H1 (cell line): ENCODE measurements at regions not wholly inside any gene's neighbourhood (a gene's known extent, or its start where the extent isn't known, plus 50 kb on each side); places are given as distances from the start of the nearest gene placed in this dataset.

Source experiments
- CTCF ChIA-PET: fragments of 300-600 bp; sonication (Branson Sonifier 250); formaldehyde crosslinking; loops from one replicate; lab custom pipeline; 2021; ENCODE audit not compliant: partially characterized antibody; lab: Charles Lee
- POLR2A ChIA-PET: fragments of 300-600 bp; sonication (Branson Sonifier 250); formaldehyde crosslinking; loops from one replicate; lab custom pipeline; 2021; ENCODE audit warnings: inconsistent platforms; ENCODE audit not compliant: partially characterized antibody; lab: Charles Lee
- DNase-seq, 2 experiments: peaks; one replicate each; pipeline versions ENCODE4 v3.0.0 to v3.0.0-alpha.2; 2010 to 2022; ENCODE audit warnings: low spot score in 2 of 2, low read depth in 1 of 2, mixed read lengths in 1 of 2
- FAIRE-seq: peaks from 2 replicates; lab custom pipeline; 2011; peaks lifted over from hg19 to GRCh38; lab: Jason Lieb, UNC
- H2AFZ ChIP-seq: 2 replicates; pipeline ENCODE4 v1.8.1; 2012; ENCODE audit warnings: low read length, inconsistent platforms
- H2AK5ac ChIP-seq: 2 replicates; pipeline ENCODE4 v1.6.1; 2013; ENCODE audit warnings: low read depth, low read length
- H2BK120ac ChIP-seq: replicated peaks from 2 replicates; pipeline ENCODE3; 2013; ENCODE audit warnings: low read depth, low read length, inconsistent platforms
- H2BK12ac ChIP-seq: 2 replicates; pipeline ENCODE4 v1.6.1; 2013; ENCODE audit warnings: low read depth, low read length
- H2BK15ac ChIP-seq: 2 replicates; pipeline ENCODE4 v1.6.1; 2013; ENCODE audit warnings: low read length
- H2BK20ac ChIP-seq: 2 replicates; pipeline ENCODE4 v1.6.1; 2013; ENCODE audit warnings: low read length
- H2BK5ac ChIP-seq: 2 replicates; pipeline ENCODE4 v1.6.1; 2013; ENCODE audit warnings: low read depth, low read length
- H3K14ac ChIP-seq: 2 replicates; pipeline ENCODE4 v1.6.1; 2013; ENCODE audit warnings: inconsistent platforms; ENCODE audit not compliant: insufficient read length
- H3K18ac ChIP-seq: 2 replicates; pipeline ENCODE4 v1.6.1; 2013; ENCODE audit warnings: low read length; ENCODE audit errors: extremely low read depth
- H3K23ac ChIP-seq: 2 replicates; pipeline ENCODE4 v1.6.1; 2013; ENCODE audit warnings: inconsistent platforms; ENCODE audit not compliant: insufficient read length
- H3K23me2 ChIP-seq: 2 replicates; pipeline ENCODE4 v1.6.1; 2013; ENCODE audit warnings: low read depth, low read length
- H3K27ac ChIP-seq: 2 replicates; pipeline ENCODE4 v1.6.1; 2011; ENCODE audit warnings: low read depth, low read length, inconsistent platforms
- H3K27me3 ChIP-seq, 4 experiments: replicated peaks in 1 of 4; 1 replicate in 1 of 4; 2 replicates in 3 of 4; pipeline versions ENCODE4 v1.6.1 to v1.8.1; 2011 to 2013; ENCODE audit warnings: low read length in 3 of 4, mild to moderate bottlenecking in 3 of 4, inconsistent platforms in 2 of 4, mixed read lengths in 2 of 4, moderate library complexity in 1 of 4; ENCODE audit not compliant: control insufficient read depth in 3 of 4, insufficient read depth in 3 of 4; ENCODE audit errors: extremely low read depth in 1 of 4
- H3K36me3 ChIP-seq, 4 experiments: 2 replicates each; pipeline versions ENCODE4 v1.6.1 to v1.8.1; 2011 to 2013; ENCODE audit warnings: mild to moderate bottlenecking in 4 of 4, low read length in 3 of 4, moderate library complexity in 2 of 4, control low read depth in 1 of 4, inconsistent platforms in 1 of 4; ENCODE audit not compliant: insufficient read depth in 4 of 4, control insufficient read depth in 2 of 4
- H3K4ac ChIP-seq: replicated peaks from 2 replicates; pipeline ENCODE3; 2013; ENCODE audit warnings: low read length, low read depth, mixed read lengths, inconsistent platforms; ENCODE audit not compliant: insufficient read length
- H3K4me1 ChIP-seq, 4 experiments: replicated peaks in 1 of 4; 1 replicate in 1 of 4; 2 replicates in 3 of 4; pipeline versions ENCODE4 v1.6.1 to v1.8.1; 2011 to 2013; ENCODE audit warnings: low read length in 3 of 4, inconsistent platforms in 2 of 4, mixed read lengths in 1 of 4; ENCODE audit not compliant: insufficient read depth in 4 of 4, control insufficient read depth in 3 of 4
- H3K4me2 ChIP-seq, 2 experiments: 2 replicates each; pipeline versions ENCODE4 v1.6.1 to v1.8.1; 2011 to 2013; ENCODE audit warnings: low read depth in 2 of 2, low read length in 2 of 2, control low read depth in 1 of 2, inconsistent platforms in 1 of 2, mild to moderate bottlenecking in 1 of 2; ENCODE audit not compliant: insufficient read depth in 1 of 2
- H3K4me3 ChIP-seq, 4 experiments: fragments of 200-600, 300-600 bp in 1 of 4; sonication (generic), shearing (Covaris generic), sonication (Bioruptor Twin) in 1 of 4; 2 replicates each; pipeline versions ENCODE4 v1.5.1 to v1.8.1; 2011 to 2016; ENCODE audit warnings: low read length in 4 of 4, low read depth in 3 of 4, control low read depth in 2 of 4, inconsistent platforms in 2 of 4, mild to moderate bottlenecking in 2 of 4, mixed read lengths in 1 of 4, moderate library complexity in 1 of 4; ENCODE audit not compliant: insufficient read depth in 2 of 4; ENCODE audit errors: extremely low read depth in 1 of 4
- H3K56ac ChIP-seq: replicated peaks from 2 replicates; pipeline ENCODE3; 2013; ENCODE audit warnings: low read depth, mild to moderate bottlenecking, mixed read lengths, low read length, inconsistent platforms; ENCODE audit not compliant: insufficient read length
- H3K79me1 ChIP-seq: 2 replicates; pipeline ENCODE4 v1.6.1; 2013; ENCODE audit warnings: low read depth, low read length, control low read depth
- H3K79me2 ChIP-seq, 2 experiments: 2 replicates each; pipeline versions ENCODE4 v1.6.1 to v1.8.1; 2012 to 2013; ENCODE audit warnings: low read length in 2 of 2, mild to moderate bottlenecking in 2 of 2, inconsistent platforms in 1 of 2; ENCODE audit not compliant: insufficient read depth in 2 of 2, control insufficient read depth in 1 of 2
- H3K9ac ChIP-seq, 4 experiments: replicated peaks in 1 of 4; 1 replicate in 1 of 4; 2 replicates in 3 of 4; pipeline versions ENCODE4 v1.6.1 to v1.8.1; 2011 to 2013; ENCODE audit warnings: low read depth in 3 of 4, low read length in 3 of 4, control low read depth in 2 of 4, mild to moderate bottlenecking in 2 of 4, moderate library complexity in 2 of 4, inconsistent platforms in 1 of 4; ENCODE audit errors: extremely low read depth in 1 of 4
- H3K9me3 ChIP-seq, 2 experiments: 2 replicates each; pipeline versions ENCODE4 v1.6.1 to v1.8.1; 2012 to 2013; ENCODE audit warnings: mild to moderate bottlenecking in 2 of 2, moderate library complexity in 2 of 2, control low read depth in 1 of 2, inconsistent platforms in 1 of 2, low read depth in 1 of 2, low read length in 1 of 2, mixed read lengths in 1 of 2; ENCODE audit not compliant: insufficient read depth in 2 of 2
- H4K20me1 ChIP-seq, 2 experiments: replicated peaks in 1 of 2; 2 replicates each; pipeline versions ENCODE3 to v1.8.1; 2011 to 2013; ENCODE audit warnings: inconsistent platforms in 2 of 2, low read length in 2 of 2, mild to moderate bottlenecking in 1 of 2; ENCODE audit not compliant: insufficient read depth in 2 of 2, control insufficient read depth in 1 of 2
- H4K5ac ChIP-seq: 2 replicates; pipeline ENCODE4 v1.6.1; 2013; ENCODE audit warnings: low read length, low read depth, mixed read lengths, inconsistent platforms; ENCODE audit not compliant: insufficient read length
- H4K8ac ChIP-seq: 2 replicates; pipeline ENCODE4 v1.8.0; 2013; ENCODE audit warnings: mild to moderate bottlenecking, moderate library complexity, low read length, inconsistent platforms; ENCODE audit not compliant: insufficient read depth; ENCODE audit errors: extremely low read depth
- H4K91ac ChIP-seq: replicated peaks from 2 replicates; pipeline ENCODE3; 2013; ENCODE audit warnings: low read length, mixed read lengths, inconsistent platforms; ENCODE audit not compliant: insufficient read length
- ASH2L ChIP-seq: fragments of 200-600, 300-600 bp; sonication (generic); IDR thresholded peaks from one replicate; pipeline ENCODE4 v1.7.1; 2017; ENCODE audit warnings: low read length
- CBX8 ChIP-seq: fragments of 300-800, 300-1000 bp; sonication (generic); IDR thresholded peaks from 2 replicates; pipeline ENCODE4 v1.7.1; 2016; ENCODE audit warnings: low read depth, low read length, borderline replicate concordance
- HDAC2 ChIP-seq, 2 experiments: fragments of 300-600 bp in 1 of 2; sonication (generic) in 1 of 2; IDR thresholded peaks; 2 replicates each; pipeline ENCODE4 v1.6.1; 2011 to 2012; ENCODE audit warnings: low read depth in 2 of 2, low read length in 2 of 2, mild to moderate bottlenecking in 2 of 2, moderate library complexity in 2 of 2, borderline replicate concordance in 1 of 2, inconsistent platforms in 1 of 2
- PHF8 ChIP-seq: fragments of 200-600 bp; sonication (generic); conservative IDR thresholded peaks from 2 replicates; pipeline ENCODE4 v1.7.1; 2012; ENCODE audit warnings: low read depth, mild to moderate bottlenecking, inconsistent platforms, low read length, moderate library complexity
- POLR2A ChIP-seq, 2 experiments: IDR thresholded peaks; 1 replicate in 1 of 2; 2 replicates in 1 of 2; pipeline ENCODE4 v1.6.1; 2011; ENCODE audit warnings: low read depth in 2 of 2, low read length in 2 of 2, mild to moderate bottlenecking in 2 of 2; ENCODE audit errors: control extremely low read depth in 1 of 2
- SRF ChIP-seq: IDR thresholded peaks from 2 replicates; pipeline ENCODE4 v1.6.1; 2011; ENCODE audit warnings: mild to moderate bottlenecking, low read depth, low read length, moderate library complexity
- SUZ12 ChIP-seq: fragments of 200-600 bp; sonication (generic); IDR thresholded peaks from 2 replicates; pipeline ENCODE4 v1.6.1; 2012; ENCODE audit warnings: mild to moderate bottlenecking, inconsistent platforms, low read length, moderate library complexity, mixed read lengths
- USF2 ChIP-seq: IDR thresholded peaks from 2 replicates; pipeline ENCODE4 v1.6.1; 2011; ENCODE audit warnings: low read length, improper control_type of control experiment
- WGBS, 2 experiments: shearing (Covaris generic) in 1 of 2; methylation state at CpG; one replicate each; pipeline versions ENCODE4 v1.1.6 to v1.1.7; 2013 to 2015; ENCODE audit warnings: low lambda C conversion rate in 2 of 2, mixed read lengths in 2 of 2, inconsistent platforms in 1 of 2, low coverage in 1 of 2, missing lambda C conversion rate in 1 of 2; ENCODE audit not compliant: insufficient replicate concordance in 2 of 2, insufficient coverage in 1 of 2, insufficient read length in 1 of 2; ENCODE audit errors: extremely low coverage in 1 of 2, missing lambda C conversion rate in 1 of 2; 5-methylcytosine and 5-hydroxymethylcytosine counted together
- TF ChIP-seq, protein P1 (sequence below): IDR thresholded peaks from 2 replicates; pipeline ENCODE4 v1.6.1; 2012; ENCODE audit warnings: low read length, inconsistent platforms

GRCh38 chr22:42194104-42194851 is 63.7 kb upstream of the CYP2D6 start:
- Histone ChIP-seq H4K5ac (no peak overlapping the region), H3K56ac (no peak overlapping the region), H2BK12ac (no peak overlapping the region), H3K4ac (no peak overlapping the region), H3K4me3 (no peak overlapping the region), H3K23me2 (no peaks in the 10 kb centered on the region), H2AFZ (no peak overlapping the region), H3K27ac (no peak overlapping the region), H2AK5ac (no peak overlapping the region), H4K8ac (no peak overlapping the region), H3K23ac (no peak overlapping the region), H3K18ac (no peak overlapping the region), H3K4me1 (peaks cover 0 to 5% (median 3%) of the 10 kb centered on the region in 4 experiments; a peak in 6 of 7 replicates), H3K79me1 (peaks cover 14% of the 10 kb centered on the region), H2BK5ac (no peak overlapping the region), H4K91ac (no peak overlapping the region), H4K20me1 (peaks cover 13 to 30% of the 10 kb centered on the region in 2 experiments), H3K79me2 (peaks cover 0 to 86% of the 10 kb centered on the region in 2 experiments; a peak in 3 of 4 replicates), H2BK120ac (no peak overlapping the region), H2BK20ac (no peak overlapping the region), H3K14ac (no peak overlapping the region), H3K9me3 (no peaks in the 10 kb centered on the region), H3K9ac (no peak overlapping the region), H3K27me3 (no peaks in the 10 kb centered on the region), H3K36me3 (no peaks in the 10 kb centered on the region), H2BK15ac (no peak overlapping the region), H3K4me2 (no peak overlapping the region)
- 89% methylated on average over 10 of the region's 10 CpGs; no CpG with 5 or more reads in 1 of the 2 experiments for WGBS, 2 experiments
- POLR2A ChIA-PET, result interaction anchor here (0.8 to 1.3 kb wide), 2 partner anchors 21 to 186 kb away, joined by 3 read pairs; no protein-coding TSS in a partner anchor
- no peak for TF ChIP-seq HDAC2 (IDR thresholded peaks at IDR 0.05; ENCODE audit: borderline replicate concordance in 1 of 2, low read depth in 2 of 2, low read length in 2 of 2)
- TF ChIP-seq POLR2A (IDR thresholded peaks at IDR 0.05; ENCODE audit: control extremely low read depth in 1 of 2, low read depth in 2 of 2, low read length in 2 of 2), result no peak
- no peak for TF ChIP-seq SUZ12
- TF ChIP-seq, protein P1, sequence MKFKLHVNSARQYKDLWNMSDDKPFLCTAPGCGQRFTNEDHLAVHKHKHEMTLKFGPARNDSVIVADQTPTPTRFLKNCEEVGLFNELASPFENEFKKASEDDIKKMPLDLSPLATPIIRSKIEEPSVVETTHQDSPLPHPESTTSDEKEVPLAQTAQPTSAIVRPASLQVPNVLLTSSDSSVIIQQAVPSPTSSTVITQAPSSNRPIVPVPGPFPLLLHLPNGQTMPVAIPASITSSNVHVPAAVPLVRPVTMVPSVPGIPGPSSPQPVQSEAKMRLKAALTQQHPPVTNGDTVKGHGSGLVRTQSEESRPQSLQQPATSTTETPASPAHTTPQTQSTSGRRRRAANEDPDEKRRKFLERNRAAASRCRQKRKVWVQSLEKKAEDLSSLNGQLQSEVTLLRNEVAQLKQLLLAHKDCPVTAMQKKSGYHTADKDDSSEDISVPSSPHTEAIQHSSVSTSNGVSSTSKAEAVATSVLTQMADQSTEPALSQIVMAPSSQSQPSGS, result no peak
- no peak for TF ChIP-seq SRF
- no peak for TF ChIP-seq ASH2L
- TF ChIP-seq USF2, result no peak
- no peak for TF ChIP-seq PHF8
- no peak for TF ChIP-seq CBX8
- no peak for DNase-seq
- CTCF ChIA-PET, result interaction anchor here (0.6 to 3.3 kb wide), 4 partner anchors 15 to 80 kb away, joined by 3 to 15 read pairs (median 3); no protein-coding TSS in a partner anchor
- no peak for FAIRE-seq
